GM12878 (cell line): ENCODE measurements at regions not wholly inside any gene's neighbourhood (a gene's known extent, or its start where the extent isn't known, plus 50 kb on each side); places are given as distances from the start of the nearest gene placed in this dataset.

Experiments used
- ATAC-seq: fragments of 200-7000 bp; cut with Tn5 transposase; 3 replicates; pipeline ENCODE4 v1.9.1; 2020; ENCODE audit warnings: mild to moderate bottlenecking, moderate library complexity
- BruUV-seq: library from RNA; stranded (reverse); fragments of 400-500 nt; replicated peaks from 2 replicates; lab custom pipeline; 2021; lab: Mats Ljungman, UMichigan
- CTCF ChIA-PET: fragments of 300-600 bp; sonication (Branson Sonifier 250); formaldehyde crosslinking; extraction: SDS; loops from one replicate; lab custom pipeline; 2021; ENCODE audit warnings: inconsistent platforms; lab: Yijun Ruan, JAX
- POLR2A ChIA-PET: fragments of 350-600 bp; formaldehyde crosslinking; extraction: SDS; loops from one replicate; lab custom pipeline; 2021; ENCODE audit warnings: inconsistent platforms; lab: Charles Lee
- RAD21 ChIA-PET: fragments of 300-600 bp; sonication (Branson Sonifier 250); formaldehyde crosslinking; loops from one replicate; lab custom pipeline; 2023; ENCODE audit warnings: antibody characterized with exemption; ENCODE audit not compliant: unreplicated experiment; lab: Charles Lee
- SMC1A ChIA-PET: fragments of 300-600 bp; sonication (Branson Sonifier 250); formaldehyde crosslinking; loops from one replicate; lab custom pipeline; 2023; ENCODE audit not compliant: unreplicated experiment, uncharacterized antibody; lab: Charles Lee
- DNase-seq: peaks from one replicate; pipeline ENCODE4 v3.0.0-alpha.2; 2011; ENCODE audit warnings: low read depth, low spot score
- FAIRE-seq: peaks from 3 replicates; lab custom pipeline; 2011; peaks lifted over from hg19 to GRCh38; lab: Jason Lieb, UNC
- H2AFZ ChIP-seq: 2 replicates; pipeline ENCODE4 v1.6.0; 2011; ENCODE audit warnings: low read depth, low read length, control low read depth; ENCODE audit not compliant: control insufficient read depth
- H3K27ac ChIP-seq: 2 replicates; pipeline ENCODE4 v1.5.1; 2011; ENCODE audit warnings: control low read depth; ENCODE audit not compliant: control insufficient read depth, insufficient read depth
- H3K27me3 ChIP-seq, 2 experiments: replicated peaks in 1 of 2; 2 replicates each; pipeline versions ENCODE4 v1.6.0 to v1.6.1; 2011; ENCODE audit warnings: low read length in 1 of 2; ENCODE audit not compliant: control insufficient read depth in 2 of 2, insufficient read depth in 2 of 2
- H3K36me3 ChIP-seq, 2 experiments: 2 replicates each; pipeline ENCODE4 v1.5.1; 2011; ENCODE audit warnings: low read length in 1 of 2; ENCODE audit not compliant: control insufficient read depth in 2 of 2, insufficient read depth in 2 of 2
- H3K4me1 ChIP-seq: 2 replicates; pipeline ENCODE4 v1.6.1; 2011; ENCODE audit warnings: mild to moderate bottlenecking, low read length, moderate library complexity, mixed read lengths; ENCODE audit not compliant: control insufficient read depth, insufficient read depth
- H3K4me2 ChIP-seq: 2 replicates; pipeline ENCODE4 v1.6.0; 2011; ENCODE audit warnings: control low read depth; ENCODE audit not compliant: control insufficient read depth, insufficient read depth
- H3K4me3 ChIP-seq: fragments of 200-600 bp; sonication (generic); 2 replicates; pipeline ENCODE4 v1.5.1; 2016
- H3K79me2 ChIP-seq: 2 replicates; pipeline ENCODE4 v1.6.0; 2011; ENCODE audit warnings: low read length; ENCODE audit not compliant: control insufficient read depth, insufficient read depth
- H3K9ac ChIP-seq: 2 replicates; pipeline ENCODE4 v1.8.0; 2011; ENCODE audit warnings: low read length, control low read depth, mixed read lengths; ENCODE audit not compliant: control insufficient read depth, insufficient read depth
- H3K9me3 ChIP-seq: replicated peaks from 3 replicates; pipeline ENCODE4 v1.5.1; 2011; ENCODE audit warnings: mild to moderate bottlenecking, low read length; ENCODE audit not compliant: control insufficient read depth, insufficient read depth
- H4K20me1 ChIP-seq: 2 replicates; pipeline ENCODE4 v1.6.0; 2011; ENCODE audit not compliant: control insufficient read depth, insufficient read depth
- CREB1 ChIP-seq: IDR thresholded peaks from 2 replicates; pipeline ENCODE4 v1.6.1; 2012; ENCODE audit warnings: low read depth, mild to moderate bottlenecking, inconsistent platforms
- EED ChIP-seq: sonication (generic); IDR thresholded peaks from 2 replicates; pipeline ENCODE4 v1.6.1; 2016; ENCODE audit warnings: antibody characterized with exemption, low read depth
- HDAC6 ChIP-seq: fragments of 200-600 bp; sonication (generic); IDR thresholded peaks from one replicate; pipeline ENCODE4 v1.8.0; 2017; ENCODE audit warnings: antibody characterized with exemption; ENCODE audit not compliant: unreplicated experiment
- NR2C1 ChIP-seq: fragments of 450-650 bp; IDR thresholded peaks from 2 replicates; pipeline ENCODE4 v1.6.1; 2017; ENCODE audit warnings: antibody characterized with exemption, mild to moderate bottlenecking, moderate library complexity
- TCF7 ChIP-seq: IDR thresholded peaks from 2 replicates; pipeline ENCODE4 v1.6.1; 2014; ENCODE audit warnings: antibody characterized with exemption, borderline replicate concordance
- YY1 ChIP-seq: IDR thresholded peaks from 2 replicates; pipeline ENCODE4 v1.6.1; 2011; ENCODE audit warnings: low read depth, mild to moderate bottlenecking, low read length
- WGBS: methylation state at CpG from one replicate; pipeline ENCODE4 v1.1.6; 2016; ENCODE audit warnings: low lambda C conversion rate; ENCODE audit not compliant: insufficient replicate concordance, insufficient coverage; ENCODE audit errors: missing lambda C conversion rate; 5-methylcytosine and 5-hydroxymethylcytosine counted together
- in situ Hi-C: fragments of 300-500 bp; cut with MboI; formaldehyde crosslinking; loops from 9 replicates; pipeline ENCODE4 v1.14.3; 2018; ENCODE audit warnings: mixed read lengths
- intact Hi-C: fragments of 100-400 bp; cut with micrococcal nuclease; formaldehyde crosslinking; loops from one replicate; pipeline ENCODE4 v1.14.2; 2022; ENCODE audit not compliant: unreplicated experiment
- TF ChIP-seq, protein P1 (sequence below): IDR thresholded peaks from 2 replicates; pipeline ENCODE4 v1.6.1; 2011; ENCODE audit warnings: low read depth, low read length, improper control_type of control experiment, borderline replicate concordance
- TF ChIP-seq, protein P2 (sequence below): IDR thresholded peaks from 2 replicates; pipeline ENCODE4 v1.6.1; 2011; ENCODE audit warnings: mild to moderate bottlenecking, low read depth, low read length, moderate library complexity; ENCODE audit not compliant: insufficient replicate concordance

DNA sequence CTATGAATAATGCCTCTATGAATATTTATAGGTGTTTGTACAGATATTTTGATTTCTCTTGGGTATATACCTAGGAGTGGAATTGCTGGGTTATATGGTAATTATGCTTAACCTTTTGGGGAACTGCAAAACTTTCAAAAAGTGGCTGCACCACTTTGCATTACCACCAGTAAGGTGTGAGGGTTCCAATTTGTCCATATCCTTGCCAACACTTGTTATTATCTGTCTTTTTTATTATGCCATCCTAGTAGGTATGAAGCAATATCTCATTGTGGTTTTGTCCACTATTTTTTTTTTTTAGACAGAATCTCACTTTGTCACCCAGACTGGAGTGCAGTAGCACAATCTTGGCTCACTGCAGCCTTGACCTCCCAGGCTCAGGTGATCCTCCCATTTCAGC, 112.2 kb upstream of the FBXO11 start (continued):
- TF ChIP-seq, protein P1, sequence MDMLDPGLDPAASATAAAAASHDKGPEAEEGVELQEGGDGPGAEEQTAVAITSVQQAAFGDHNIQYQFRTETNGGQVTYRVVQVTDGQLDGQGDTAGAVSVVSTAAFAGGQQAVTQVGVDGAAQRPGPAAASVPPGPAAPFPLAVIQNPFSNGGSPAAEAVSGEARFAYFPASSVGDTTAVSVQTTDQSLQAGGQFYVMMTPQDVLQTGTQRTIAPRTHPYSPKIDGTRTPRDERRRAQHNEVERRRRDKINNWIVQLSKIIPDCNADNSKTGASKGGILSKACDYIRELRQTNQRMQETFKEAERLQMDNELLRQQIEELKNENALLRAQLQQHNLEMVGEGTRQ, result no peak
- TF ChIP-seq NR2C1 (no peak), YY1 (no peak), CREB1 (no peak), TCF7 (no peak), HDAC6 (no peak)

DNA sequence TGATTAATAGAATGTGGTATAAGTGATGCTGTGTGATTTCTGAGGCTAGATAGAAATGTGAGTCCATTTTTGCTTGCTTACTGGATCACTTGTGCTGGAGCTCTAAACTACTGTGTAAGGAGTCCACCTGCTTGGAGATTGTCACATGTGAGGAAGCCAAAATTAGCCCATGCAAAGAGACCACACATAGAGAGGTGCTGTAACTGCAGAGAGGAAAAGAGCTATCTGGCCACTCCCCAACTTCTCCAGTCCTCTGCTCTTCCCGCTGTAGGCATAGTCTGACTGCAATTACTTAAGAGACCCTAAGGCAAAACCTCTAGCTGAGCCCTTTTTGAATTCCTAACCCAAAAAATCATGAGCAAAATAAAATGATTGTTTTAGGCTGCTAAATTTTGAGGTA, 120.6 kb upstream of the FBXO11 start:
- no peaks in the 10 kb centered on the region for H3K9me3 ChIP-seq
- H3K36me3 ChIP-seq, result no peaks in the 10 kb centered on the region
- no peak overlapping the region for H3K27ac ChIP-seq
- CTCF ChIA-PET, result no interaction called here
- no peak for FAIRE-seq
- H3K9ac ChIP-seq, result no peak overlapping the region
- no peaks in the 10 kb centered on the region for H3K79me2 ChIP-seq
- TF ChIP-seq, protein P2, sequence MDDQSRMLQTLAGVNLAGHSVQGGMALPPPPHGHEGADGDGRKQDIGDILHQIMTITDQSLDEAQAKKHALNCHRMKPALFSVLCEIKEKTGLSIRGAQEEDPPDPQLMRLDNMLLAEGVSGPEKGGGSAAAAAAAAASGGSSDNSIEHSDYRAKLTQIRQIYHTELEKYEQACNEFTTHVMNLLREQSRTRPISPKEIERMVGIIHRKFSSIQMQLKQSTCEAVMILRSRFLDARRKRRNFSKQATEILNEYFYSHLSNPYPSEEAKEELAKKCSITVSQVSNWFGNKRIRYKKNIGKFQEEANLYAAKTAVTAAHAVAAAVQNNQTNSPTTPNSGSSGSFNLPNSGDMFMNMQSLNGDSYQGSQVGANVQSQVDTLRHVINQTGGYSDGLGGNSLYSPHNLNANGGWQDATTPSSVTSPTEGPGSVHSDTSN, result no peak
- no peak for TF ChIP-seq EED
- TF ChIP-seq, all 136 proteins: peak for 0
- POLR2A ChIA-PET, result no interaction called here
- BruUV-seq, result no TSS peak
- Histone ChIP-seq H3K27me3 (peaks cover 0 to 3% of the 10 kb centered on the region in 2 experiments; a peak in 3 of 4 replicates), H3K4me2 (no peak overlapping the region), H3K4me3 (no peak overlapping the region), H3K4me1 (no peaks in the 10 kb centered on the region), H4K20me1 (no peaks in the 10 kb centered on the region), H2AFZ (no peak overlapping the region)
- SMC1A ChIA-PET, result no interaction called here
- DNase-seq, result no peak
- intact Hi-C loops, result no loop called here
- no peak for ATAC-seq
- in situ Hi-C loops, result no loop called here
- RAD21 ChIA-PET, result no interaction called here
- 81% methylated on average over 1 of the region's 1 CpG for WGBS
